EH (cell line): ENCODE measurements at regions not wholly inside any gene's neighbourhood (a gene's known extent, or its start where the extent isn't known, plus 50 kb on each side); places are given as distances from the start of the nearest gene placed in this dataset.

Source experiments
- DNase-seq: peaks from one replicate; pipeline ENCODE4 v3.0.0-alpha.2; 2015; ENCODE audit warnings: low read depth

DNA sequence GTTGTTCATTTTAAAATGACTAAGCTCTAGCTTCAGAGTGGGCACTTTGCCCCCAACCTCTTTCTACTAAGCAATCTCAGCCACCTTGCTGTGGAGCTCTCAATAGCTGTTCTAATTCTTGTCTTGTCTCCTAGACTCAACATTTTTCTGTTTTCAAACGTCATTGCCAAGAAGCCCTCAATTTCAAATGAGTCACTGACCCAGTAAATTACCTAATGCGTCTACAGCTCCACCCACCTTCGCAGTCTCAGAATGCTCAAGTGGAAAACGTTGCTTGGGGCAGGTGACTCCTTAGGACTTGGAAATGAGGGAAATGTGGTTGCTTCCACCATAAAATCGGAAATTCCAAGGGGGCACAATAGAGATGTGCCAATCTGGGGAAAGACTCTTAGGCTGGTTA lies 59.0 kb downstream of the ING2 start:
- DNase-seq = peak; percentile 19

DNA sequence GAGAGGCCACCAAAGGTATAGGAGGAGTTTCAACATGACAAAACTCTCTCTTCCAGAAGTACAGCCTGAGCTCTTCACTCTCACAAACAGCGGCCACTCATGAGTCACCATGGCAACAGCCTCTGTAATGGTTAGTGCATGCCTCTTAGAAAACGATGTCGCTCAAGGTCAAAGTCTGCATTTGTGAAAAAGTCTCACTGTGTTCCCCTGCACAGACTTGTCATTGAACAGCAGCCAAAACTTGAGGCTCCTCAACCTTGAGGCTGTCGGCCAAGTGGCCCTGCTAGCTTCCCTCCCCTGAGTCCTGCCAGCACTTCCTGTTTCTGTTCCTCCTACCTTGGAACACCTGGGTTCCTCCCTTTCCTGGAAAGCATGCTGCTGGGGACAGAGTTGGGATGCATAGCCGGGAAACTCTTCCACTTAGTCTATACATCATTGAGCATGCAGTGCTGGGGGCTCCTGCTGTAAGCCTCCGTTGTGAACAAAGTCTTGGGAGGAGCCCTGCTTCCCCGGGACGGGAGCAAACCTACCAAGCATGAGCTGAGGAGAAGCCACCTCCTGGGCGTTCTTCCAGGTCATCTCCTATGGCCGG lies 66.6 kb downstream of the ING2 start:
- peak; percentile 49 for DNase-seq

DNA sequence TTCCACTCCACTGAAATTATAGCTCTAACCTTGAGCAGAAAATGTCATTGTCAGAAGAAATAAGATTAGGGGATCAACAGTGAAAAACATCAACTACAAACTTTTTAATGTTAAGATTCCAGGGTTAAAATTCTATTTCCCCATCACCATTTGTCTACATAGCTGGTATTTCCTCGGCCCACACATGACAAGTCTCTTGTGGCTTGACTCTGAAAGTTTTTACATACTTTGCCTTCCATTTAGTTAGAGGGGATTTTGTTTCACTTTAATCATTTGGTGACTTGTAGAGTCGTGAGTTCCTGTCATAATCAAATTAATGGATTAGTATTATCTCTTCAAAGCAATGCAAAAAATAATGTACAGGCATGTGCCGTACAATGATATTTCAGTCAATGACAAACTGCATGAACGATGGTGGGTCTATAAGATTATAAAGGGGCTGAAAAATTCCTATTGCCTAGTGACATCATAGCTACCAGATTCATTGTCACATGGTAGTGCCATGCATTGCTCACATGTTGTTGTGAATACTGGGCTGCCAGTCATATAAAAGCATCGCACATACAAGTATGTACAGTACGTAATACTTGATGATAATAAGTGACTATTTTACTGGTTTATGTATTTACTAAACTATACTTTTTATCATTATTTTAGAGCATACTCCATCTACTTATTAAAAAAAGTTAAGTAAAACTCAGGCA lies 72.0 kb downstream of the ING2 start:
- DNase-seq = peak; percentile 25

DNA sequence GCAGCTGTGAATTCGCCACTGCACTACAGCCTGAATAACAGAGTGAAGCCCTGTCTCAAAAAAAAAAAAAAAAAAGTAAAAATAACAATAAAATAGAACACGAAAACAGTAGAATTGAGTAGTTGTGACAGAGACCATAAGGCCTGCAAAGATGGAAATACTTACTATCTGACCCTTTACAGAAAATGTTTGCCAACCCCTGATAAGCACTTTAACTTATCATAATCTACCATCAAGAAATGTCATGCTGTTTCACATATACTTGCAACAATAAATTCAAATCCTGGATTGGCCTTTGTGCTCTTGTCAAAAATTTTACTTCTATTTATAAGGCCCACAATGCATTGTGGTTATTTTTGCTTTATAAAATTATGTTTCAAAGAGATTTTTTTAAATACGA lies 75.5 kb downstream of the ING2 start:
- no peak for DNase-seq

DNA sequence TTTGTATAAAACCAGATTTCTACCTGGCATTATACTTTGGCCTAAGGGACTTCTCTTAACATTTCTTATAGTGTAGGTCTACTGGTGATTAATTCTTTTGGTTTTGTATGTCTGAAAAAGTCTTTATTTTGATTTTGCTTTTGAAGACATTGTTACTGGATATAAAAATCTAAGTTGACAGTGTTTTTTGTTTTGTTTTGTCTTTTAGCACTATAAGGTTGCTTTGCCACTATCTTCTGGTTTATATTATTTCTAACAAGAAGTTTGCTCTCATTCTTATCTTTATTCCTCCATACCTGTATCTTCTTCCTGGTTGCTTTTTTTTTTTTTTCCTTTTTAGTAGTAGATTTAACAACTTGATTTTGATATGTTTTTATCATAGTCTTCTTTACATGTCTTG lies 76.0 kb downstream of the ING2 start:
- no peak for DNase-seq

DNA sequence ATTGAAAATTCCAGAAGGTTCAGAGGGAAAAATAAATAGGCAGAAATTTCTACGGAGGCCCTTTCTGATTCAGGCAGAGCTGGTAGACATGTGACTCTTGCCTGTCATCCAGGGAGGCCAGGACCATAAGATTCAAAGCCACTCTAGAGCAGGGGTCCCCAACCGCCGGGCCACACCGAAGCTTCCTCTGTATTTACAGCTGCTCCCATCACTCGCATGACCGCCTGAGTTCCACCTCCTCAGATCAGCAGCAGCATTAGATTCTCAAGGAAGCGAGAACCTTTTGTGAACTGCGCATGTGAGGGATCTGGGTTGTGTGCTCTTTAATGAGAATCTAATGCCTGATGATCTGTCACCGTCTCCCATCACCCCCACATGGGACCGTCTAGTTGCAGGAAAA lies 72.2 kb downstream of the RWDD4 start:
- DNase-seq = no peak

DNA sequence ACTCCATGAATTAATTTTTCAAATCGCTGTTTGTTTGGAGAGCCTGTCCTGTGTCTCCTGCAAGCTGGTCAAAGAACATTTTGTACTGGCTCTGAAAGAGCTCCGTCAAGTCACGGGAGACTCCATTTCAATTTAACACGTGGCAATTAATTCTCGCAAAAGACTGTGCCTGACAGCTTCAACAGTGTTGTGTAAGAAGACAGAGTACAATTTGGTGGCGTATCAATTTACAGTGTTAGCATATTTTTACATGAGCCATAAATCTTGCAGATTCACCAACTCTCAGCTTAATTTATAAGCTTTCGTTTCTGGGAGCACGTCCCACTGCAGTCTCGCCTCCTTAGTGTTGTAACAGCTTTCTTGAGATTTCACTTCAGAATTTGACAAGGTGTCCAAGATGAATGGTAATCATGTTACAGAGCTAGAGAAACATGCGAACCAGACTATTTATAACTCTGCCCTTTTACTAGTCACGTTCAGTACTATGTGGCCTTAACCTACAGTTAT lies 70.8 kb downstream of the RWDD4 start:
- peak; percentile 44 for DNase-seq

DNA sequence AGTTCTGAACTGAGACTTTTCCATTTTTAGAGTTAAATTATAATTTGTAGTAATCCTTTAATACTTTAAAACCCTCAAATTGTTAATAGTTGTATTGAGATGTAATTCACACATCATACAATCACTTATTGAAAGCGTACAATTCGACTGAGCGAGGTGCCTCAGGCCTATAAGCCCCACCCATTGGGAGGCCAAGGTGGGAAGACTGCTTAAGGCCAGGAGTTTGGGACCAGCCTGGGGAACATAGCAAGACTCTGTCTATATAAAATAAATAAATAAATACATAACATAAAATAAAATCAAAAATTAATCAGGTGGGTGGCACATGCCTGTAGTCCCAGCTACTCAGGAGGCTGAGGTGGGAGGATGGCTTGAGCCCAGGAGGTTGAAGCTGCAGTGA lies 70.3 kb downstream of the RWDD4 start:
- no peak for DNase-seq

DNA sequence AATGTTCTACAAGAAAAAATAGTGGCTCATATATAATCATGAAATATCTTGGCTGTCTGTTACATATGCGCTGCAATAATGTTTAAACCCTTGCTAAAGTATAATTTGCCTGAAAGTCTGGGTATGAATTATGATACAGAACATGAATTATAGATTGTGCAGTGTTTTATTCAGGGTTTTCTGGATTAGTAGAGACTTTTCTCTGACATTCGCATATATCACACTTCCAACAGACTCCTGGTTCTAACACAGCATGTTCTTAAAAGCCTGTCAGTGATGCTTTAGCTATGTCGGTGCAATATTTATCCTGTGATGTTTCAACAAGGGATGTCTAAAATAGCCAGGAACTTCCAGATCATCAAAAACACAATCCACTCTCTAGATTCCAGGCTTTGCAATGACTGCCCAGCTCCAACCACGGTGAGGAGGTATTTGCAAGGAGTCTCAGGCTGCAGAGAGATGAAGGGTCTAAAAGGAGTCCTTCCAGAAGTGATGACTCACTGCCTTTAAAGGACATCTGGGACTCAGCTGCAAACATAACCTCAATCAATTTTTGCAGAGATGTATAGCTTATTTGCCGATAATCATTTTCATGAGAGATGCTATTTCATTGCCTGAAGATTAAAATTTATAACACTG lies 69.4 kb downstream of the RWDD4 start:
- peak; percentile 25 for DNase-seq
